ENCODE measurements at regions not wholly inside any gene's neighbourhood (a gene's known extent, or its start where the extent isn't known, plus 50 kb on each side); places are given as distances from the start of the nearest gene placed in this dataset.

DNA sequence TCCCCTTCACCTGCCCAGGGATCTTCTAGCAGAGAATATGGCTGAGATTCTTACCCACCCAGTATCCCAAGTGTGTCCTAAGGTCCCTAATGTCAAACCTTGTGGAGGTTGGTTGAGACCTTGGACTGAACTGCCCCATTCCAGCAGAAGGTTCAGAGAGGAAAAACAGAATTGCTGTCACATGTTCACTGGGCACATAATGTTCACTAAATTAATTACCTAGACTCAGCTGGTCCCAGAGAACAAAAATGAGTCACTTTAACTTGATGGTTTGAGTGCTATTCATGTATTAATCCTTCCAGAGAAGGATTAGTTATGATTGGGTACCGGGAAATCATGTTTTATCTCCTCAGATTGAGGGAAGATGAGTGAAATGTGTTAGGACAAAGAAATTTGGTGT, 171.3 kb upstream of the GADL1 start:
- ChIA-PET CTCF (no interaction called here), POLR2A (ENCODE audit: low non-redundant PET) (no interaction called here)
- DNase-seq (ENCODE audit: low spot score), result no peak
- TF ChIP-seq, protein P1, sequence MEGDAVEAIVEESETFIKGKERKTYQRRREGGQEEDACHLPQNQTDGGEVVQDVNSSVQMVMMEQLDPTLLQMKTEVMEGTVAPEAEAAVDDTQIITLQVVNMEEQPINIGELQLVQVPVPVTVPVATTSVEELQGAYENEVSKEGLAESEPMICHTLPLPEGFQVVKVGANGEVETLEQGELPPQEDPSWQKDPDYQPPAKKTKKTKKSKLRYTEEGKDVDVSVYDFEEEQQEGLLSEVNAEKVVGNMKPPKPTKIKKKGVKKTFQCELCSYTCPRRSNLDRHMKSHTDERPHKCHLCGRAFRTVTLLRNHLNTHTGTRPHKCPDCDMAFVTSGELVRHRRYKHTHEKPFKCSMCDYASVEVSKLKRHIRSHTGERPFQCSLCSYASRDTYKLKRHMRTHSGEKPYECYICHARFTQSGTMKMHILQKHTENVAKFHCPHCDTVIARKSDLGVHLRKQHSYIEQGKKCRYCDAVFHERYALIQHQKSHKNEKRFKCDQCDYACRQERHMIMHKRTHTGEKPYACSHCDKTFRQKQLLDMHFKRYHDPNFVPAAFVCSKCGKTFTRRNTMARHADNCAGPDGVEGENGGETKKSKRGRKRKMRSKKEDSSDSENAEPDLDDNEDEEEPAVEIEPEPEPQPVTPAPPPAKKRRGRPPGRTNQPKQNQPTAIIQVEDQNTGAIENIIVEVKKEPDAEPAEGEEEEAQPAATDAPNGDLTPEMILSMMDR (conservative IDR thresholded peaks at IDR 0.05; ENCODE audit: low read depth), result no peak
- no peak overlapping the region for H3K27ac ChIP-seq

DNA sequence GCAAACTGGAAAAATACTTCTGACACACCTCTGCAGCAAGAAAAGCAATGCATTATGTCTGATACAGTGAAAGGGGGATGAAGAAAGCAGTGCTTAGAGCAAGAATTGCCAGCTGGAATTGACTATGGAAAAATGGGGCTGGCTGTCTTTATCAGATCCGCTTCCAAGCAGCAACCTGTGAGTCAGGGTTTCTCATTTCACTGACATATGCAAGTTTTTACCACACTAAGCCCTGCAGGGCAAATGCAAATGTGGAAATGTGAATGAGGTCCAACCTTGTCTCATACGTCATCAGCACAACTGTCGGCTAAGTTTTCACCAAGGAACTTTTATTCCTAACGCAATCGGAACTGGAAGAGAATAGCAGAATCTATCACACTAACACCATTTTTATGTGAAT, 172.5 kb upstream of the GADL1 start:
- H3K27ac ChIP-seq, result no peak overlapping the region
- peak; percentile 73 for DNase-seq (ENCODE audit: low spot score)
- TF ChIP-seq, protein P1 (conservative IDR thresholded peaks at IDR 0.05; ENCODE audit: low read depth), result no peak
- POLR2A ChIA-PET (ENCODE audit: low non-redundant PET), result no interaction called here
- CTCF ChIA-PET, result no interaction called here

DNA sequence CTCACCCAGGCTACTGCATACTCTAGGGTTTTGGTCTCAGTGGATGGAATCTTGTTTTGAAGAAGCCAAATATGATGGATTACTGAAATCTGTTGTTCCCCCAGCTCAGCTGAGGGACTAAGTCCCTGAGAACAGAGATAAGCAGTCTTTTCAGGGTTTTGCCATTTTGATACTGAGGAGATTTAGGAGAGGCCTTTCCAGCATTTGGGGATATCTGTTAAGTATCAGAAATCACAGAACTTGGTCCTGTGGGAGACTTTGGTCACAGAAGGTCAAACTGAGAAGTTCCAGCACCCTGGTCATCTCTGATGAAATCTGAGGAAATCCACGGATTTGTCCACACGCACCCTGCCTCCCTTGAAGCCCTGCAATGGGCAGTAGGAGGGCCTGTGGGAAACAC, 181.0 kb upstream of the GADL1 start:
- CTCF ChIA-PET, result interaction anchor here (0.6 to 0.7 kb wide), 2 partner anchors 141 to 148 kb away, joined by 3 to 4 read pairs; no protein-coding TSS in a partner anchor
- no peak for DNase-seq (ENCODE audit: low spot score)
- POLR2A ChIA-PET (ENCODE audit: low non-redundant PET), result no interaction called here
- TF ChIP-seq, protein P1 (conservative IDR thresholded peaks at IDR 0.05; ENCODE audit: low read depth), result no peak
- no peak overlapping the region for H3K27ac ChIP-seq

DNA sequence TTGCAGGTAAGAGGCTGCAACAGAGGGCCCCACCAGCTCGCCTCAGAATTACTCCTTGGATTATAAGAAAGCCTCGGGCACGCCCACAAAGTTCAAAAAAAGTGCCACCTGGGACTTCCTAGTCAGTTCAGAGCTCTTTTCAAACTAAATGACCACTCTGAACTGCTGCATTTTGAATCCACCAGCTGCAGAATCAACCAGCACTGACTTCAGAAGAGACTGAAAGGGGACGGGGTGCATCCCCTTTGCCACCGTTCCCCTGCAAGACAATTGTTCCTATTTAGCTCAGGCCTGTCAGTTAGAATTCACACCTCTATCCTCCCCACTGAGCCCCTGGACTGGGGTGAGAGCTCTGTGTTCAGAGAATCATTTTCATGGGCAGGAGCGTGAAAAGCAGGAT, 181.4 kb upstream of the GADL1 start:
- no peak for DNase-seq (ENCODE audit: low spot score)
- ChIA-PET CTCF (interaction anchor here (0.6 kb wide), 1 partner anchor 142 kb away, joined by 4 read pairs; no protein-coding TSS in a partner anchor), POLR2A (ENCODE audit: low non-redundant PET) (no interaction called here)
- TF ChIP-seq, protein P1 (conservative IDR thresholded peaks at IDR 0.05; ENCODE audit: low read depth), result no peak
- H3K27ac ChIP-seq, result no peak overlapping the region

DNA sequence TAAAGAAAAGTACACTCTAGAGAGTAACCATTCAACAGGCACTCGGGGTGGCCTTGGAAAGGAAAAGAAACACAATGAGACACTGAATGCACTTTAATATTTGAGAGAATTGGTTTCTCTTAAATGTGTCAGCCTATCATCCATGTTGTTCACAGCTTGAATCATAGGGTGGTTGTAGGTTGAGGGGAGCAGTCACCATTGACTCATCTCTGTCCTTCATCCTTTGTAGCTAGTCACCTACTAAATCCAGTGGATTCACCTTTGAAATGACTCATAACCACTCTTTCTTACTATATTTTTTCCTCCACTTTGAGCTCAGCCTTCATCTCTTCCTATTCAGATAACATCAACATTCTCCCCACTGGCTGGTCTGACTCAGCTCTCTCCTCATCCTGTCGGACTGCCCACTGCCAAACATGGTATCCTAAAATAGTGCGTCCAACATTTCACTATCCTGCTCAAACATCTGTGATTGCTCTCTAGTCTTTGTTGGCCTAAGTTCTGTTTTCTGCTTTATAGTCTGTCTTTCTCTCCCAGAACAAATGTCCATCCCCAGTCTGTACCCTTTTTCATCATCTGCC, 182.7 kb upstream of the GADL1 start:
- H3K27ac ChIP-seq, result no peak overlapping the region
- CTCF ChIA-PET, result no interaction called here
- POLR2A ChIA-PET (ENCODE audit: low non-redundant PET), result no interaction called here
- DNase-seq (ENCODE audit: low spot score), result peak; percentile 84
- TF ChIP-seq, protein P1 (conservative IDR thresholded peaks at IDR 0.05; ENCODE audit: low read depth), result no peak

DNA sequence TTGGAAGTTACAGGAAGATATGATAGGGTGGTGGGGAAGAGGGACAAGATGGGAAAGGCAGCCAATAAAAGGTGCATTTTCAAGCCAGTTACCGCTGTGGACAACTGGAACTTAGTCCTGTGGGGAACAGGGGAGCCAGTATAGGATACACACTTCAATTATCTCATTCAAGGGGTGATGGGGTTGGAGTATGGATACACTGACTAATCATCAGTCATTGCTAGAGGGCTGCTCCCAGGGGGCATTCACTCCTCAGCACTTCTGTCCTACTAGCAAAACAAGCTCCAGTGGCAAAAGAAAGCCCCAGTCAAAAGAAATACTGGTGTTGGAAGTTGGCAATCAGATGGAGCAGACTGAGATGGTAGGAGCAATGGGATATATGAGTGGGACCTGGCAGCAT, 183.4 kb upstream of the GADL1 start:
- ChIA-PET CTCF (no interaction called here), POLR2A (ENCODE audit: low non-redundant PET) (no interaction called here)
- TF ChIP-seq, protein P1 (conservative IDR thresholded peaks at IDR 0.05; ENCODE audit: low read depth), result no peak
- no peak overlapping the region for H3K27ac ChIP-seq
- no peak for DNase-seq (ENCODE audit: low spot score)
